ENCODE measurements at regions not wholly inside any gene's neighbourhood (a gene's known extent, or its start where the extent isn't known, plus 50 kb on each side); places are given as distances from the start of the nearest gene placed in this dataset.

GRCh38 chr1:209010475-209011230 is 572.9 kb upstream of the CAMK1G start:
- no peaks in the 10 kb centered on the region for H3K9me2 ChIP-seq (ENCODE audit: insufficient read depth, low read length)
- H3K27me3 ChIP-seq (ENCODE audit: insufficient read depth, low read depth, low read length) = no peaks in the 10 kb centered on the region
- H2AFZ ChIP-seq (ENCODE audit: low read depth, low read length) = no peak overlapping the region
- H3K4me3 ChIP-seq (ENCODE audit: low read length) = no peak overlapping the region
- H3K27ac ChIP-seq (ENCODE audit: low read length) = no peak overlapping the region
- TF ChIP-seq MXI1 (conservative IDR thresholded peaks at IDR 0.05; ENCODE audit: poor library complexity, severe bottlenecking) = no peak
- TF ChIP-seq EP300 (conservative IDR thresholded peaks at IDR 0.05; ENCODE audit: poor library complexity, severe bottlenecking) = no peak
- no peak for TF ChIP-seq RAD21 (conservative IDR thresholded peaks at IDR 0.05)
- no peak for TF ChIP-seq EZH2 (IDR thresholded peaks at IDR 0.05; ENCODE audit: borderline replicate concordance, insufficient read depth, low read length, poor library complexity, severe bottlenecking)
- no peak for TF ChIP-seq REST (IDR thresholded peaks at IDR 0.05; ENCODE audit: borderline replicate concordance)
- TF ChIP-seq CTCF (IDR thresholded peaks at IDR 0.05; ENCODE audit: poor library complexity, severe bottlenecking) = no peak
- no peak for TF ChIP-seq TAF1 (IDR thresholded peaks at IDR 0.05; ENCODE audit: low read depth)
- H3K4me2 ChIP-seq (ENCODE audit: low read length) = no peak overlapping the region
- no peak overlapping the region for H3K9ac ChIP-seq (ENCODE audit: low read length)
- H3K36me3 ChIP-seq (ENCODE audit: insufficient read depth, low read length) = no peaks in the 10 kb centered on the region
- no peaks in the 10 kb centered on the region for H3F3A ChIP-seq (ENCODE audit: insufficient read depth, low read length, poor library complexity, severe bottlenecking)
- H4K20me1 ChIP-seq (ENCODE audit: insufficient read depth) = no peaks in the 10 kb centered on the region
- no peaks in the 10 kb centered on the region for H3K79me2 ChIP-seq (replicated peaks; ENCODE audit: insufficient read depth, low read length)
- no peaks in the 10 kb centered on the region for H3K9me3 ChIP-seq (ENCODE audit: low read length)

GRCh38 chr1:209012443-209013196 is 570.9 kb upstream of the CAMK1G start:
- H3K4me2 ChIP-seq (ENCODE audit: low read length) = no peak overlapping the region
- H3K36me3 ChIP-seq (ENCODE audit: insufficient read depth, low read length) = no peaks in the 10 kb centered on the region

More at GRCh38 chr1:209012443-209013196, 570.9 kb upstream of the CAMK1G start:
- Histone ChIP-seq H4K20me1 (ENCODE audit: insufficient read depth) (no peaks in the 10 kb centered on the region), H3K4me3 (ENCODE audit: low read length) (no peak overlapping the region), H3K79me2 (replicated peaks; ENCODE audit: insufficient read depth, low read length) (no peaks in the 10 kb centered on the region), H2AFZ (ENCODE audit: low read depth, low read length) (no peak overlapping the region), H3F3A (ENCODE audit: insufficient read depth, low read length, poor library complexity, severe bottlenecking) (no peaks in the 10 kb centered on the region), H3K27me3 (ENCODE audit: insufficient read depth, low read depth, low read length) (no peaks in the 10 kb centered on the region), H3K9me3 (ENCODE audit: low read length) (no peaks in the 10 kb centered on the region), H3K27ac (ENCODE audit: low read length) (no peak overlapping the region), H3K9me2 (ENCODE audit: insufficient read depth, low read length) (no peaks in the 10 kb centered on the region), H3K9ac (ENCODE audit: low read length) (no peak overlapping the region)
- TF ChIP-seq RAD21 (conservative IDR thresholded peaks at IDR 0.05) (no peak), REST (IDR thresholded peaks at IDR 0.05; ENCODE audit: borderline replicate concordance) (no peak), MXI1 (conservative IDR thresholded peaks at IDR 0.05; ENCODE audit: poor library complexity, severe bottlenecking) (no peak), EZH2 (IDR thresholded peaks at IDR 0.05; ENCODE audit: borderline replicate concordance, insufficient read depth, low read length, poor library complexity, severe bottlenecking) (no peak), TAF1 (IDR thresholded peaks at IDR 0.05; ENCODE audit: low read depth) (no peak), SMC3 (conservative IDR thresholded peaks at IDR 0.05; ENCODE audit: poor library complexity) (no peak), EP300 (conservative IDR thresholded peaks at IDR 0.05; ENCODE audit: poor library complexity, severe bottlenecking) (no peak), CTCF (IDR thresholded peaks at IDR 0.05; ENCODE audit: poor library complexity, severe bottlenecking) (no peak), POLR2AphosphoS5 (IDR thresholded peaks at IDR 0.05) (no peak)
